A549 (cell line): ENCODE measurements at regions not wholly inside any gene's neighbourhood (a gene's known extent, or its start where the extent isn't known, plus 50 kb on each side); places are given as distances from the start of the nearest gene placed in this dataset.
"Not testable (repeated sequence)": the region's sequence is repeated elsewhere in the genome, so short reads cannot be mapped to it uniquely, and the experiment has no call there.

Experiments used
- ATAC-seq, 2 experiments: fragments of 200-7000 bp in 1 of 2; fragments of >200 bp in 1 of 2; cut with Nextera tagmentation in 1 of 2; cut with Tn5 transposase in 1 of 2; 3 replicates each; pipeline versions ENCODE4 v1.8.0 to v1.9.1; 2018 to 2020; ENCODE audit warnings: mild to moderate bottlenecking in 1 of 2, moderate library complexity in 1 of 2
- CTCF ChIA-PET: fragments of 300-600 bp; sonication (Branson Sonifier 250); formaldehyde crosslinking; extraction: SDS; loops from one replicate; lab custom pipeline; 2021; ENCODE audit warnings: antibody characterized with exemption, inconsistent platforms; lab: Yijun Ruan, JAX
- POLR2A ChIA-PET: fragments of 350-600 bp; formaldehyde crosslinking; extraction: SDS; loops from one replicate; lab custom pipeline; 2021; ENCODE audit warnings: antibody characterized with exemption, inconsistent platforms; lab: Yijun Ruan, JAX
- DNase-seq, 2 experiments: peaks; one replicate each; pipeline versions ENCODE4 v3.0.0 to v3.0.0-alpha.2; 2011 to 2016; ENCODE audit warnings: low read depth in 1 of 2, low spot score in 1 of 2
- FAIRE-seq: peaks from 2 replicates; lab custom pipeline; 2011; peaks lifted over from hg19 to GRCh38; lab: Jason Lieb, UNC
- H3K27ac ChIP-seq, 2 experiments: fragments of >200 bp; sonication (Bioruptor Twin); formaldehyde crosslinking; 3 replicates each; pipeline ENCODE4 v1.5.1; 2016 to 2017
- H3K4me1 ChIP-seq: fragments of >200 bp; sonication (Bioruptor Twin); formaldehyde crosslinking; 3 replicates; pipeline ENCODE4 v1.6.1; 2016
- H3K4me2 ChIP-seq: fragments of >200 bp; sonication (Bioruptor Twin); formaldehyde crosslinking; 3 replicates; pipeline ENCODE4 v1.6.1; 2016
- H3K4me3 ChIP-seq: fragments of >200 bp; sonication (Bioruptor Twin); formaldehyde crosslinking; 3 replicates; pipeline ENCODE4 v1.5.1; 2016
- H3K9me3 ChIP-seq: fragments of >200 bp; sonication (Bioruptor Twin); formaldehyde crosslinking; 3 replicates; pipeline ENCODE4 v1.6.1; 2016
- BHLHE40 ChIP-seq: IDR thresholded peaks from 2 replicates; pipeline ENCODE4 v1.6.1; 2012; ENCODE audit warnings: low read depth, low read length, inconsistent platforms
- CBX8 ChIP-seq: fragments of 200-600 bp; sonication (generic); IDR thresholded peaks from 2 replicates; pipeline ENCODE4 v1.6.1; 2016
- CHD2 ChIP-seq: fragments of 150-350 bp; IDR thresholded peaks from 2 replicates; pipeline ENCODE4 v1.6.1; 2014; ENCODE audit warnings: low read length; ENCODE audit not compliant: partially characterized antibody
- CTCF ChIP-seq: fragments of >200 bp; sonication (Bioruptor Twin); formaldehyde crosslinking; IDR thresholded peaks from 3 replicates; pipeline ENCODE4 v1.5.1; 2016
- EHMT2 ChIP-seq: fragments of 200-600 bp; sonication (generic); IDR thresholded peaks from 2 replicates; pipeline ENCODE4 v1.6.1; 2016; ENCODE audit warnings: antibody characterized with exemption, low read depth, mild to moderate bottlenecking, moderate library complexity
- FOSB ChIP-seq: fragments of 250-450 bp; sonication (Bioruptor Pico); IDR thresholded peaks from 2 replicates; pipeline ENCODE4 v1.5.0; 2020; ENCODE audit warnings: mild to moderate bottlenecking, moderate library complexity
- FOXS1 ChIP-seq: fragments of 250-450 bp; sonication (Bioruptor Pico); IDR thresholded peaks from 2 replicates; pipeline ENCODE4 v1.5.0; 2020; ENCODE audit warnings: mild to moderate bottlenecking, moderate library complexity
- HDAC2 ChIP-seq: fragments of 200-600 bp; sonication (generic); IDR thresholded peaks from 2 replicates; pipeline ENCODE4 v1.6.1; 2016
- HEYL ChIP-seq: fragments of 250-450 bp; sonication (Bioruptor Pico); IDR thresholded peaks from 2 replicates; pipeline ENCODE4 v1.8.0; 2021; ENCODE audit warnings: mild to moderate bottlenecking, moderate library complexity
- JUN ChIP-seq, 2 experiments: fragments of >200 bp; sonication (Bioruptor Twin); formaldehyde crosslinking; IDR thresholded peaks; 2 replicates in 1 of 2; 3 replicates in 1 of 2; pipeline ENCODE4 v1.6.1; 2016 to 2017
- MAFK ChIP-seq: fragments of 450-650 bp; IDR thresholded peaks from 2 replicates; pipeline ENCODE4 v1.6.1; 2014; ENCODE audit not compliant: partially characterized antibody
- MAX ChIP-seq: IDR thresholded peaks from 2 replicates; pipeline ENCODE4 v1.6.1; 2012
- NPAS2 ChIP-seq: fragments of 250-450 bp; sonication (Bioruptor Pico); IDR thresholded peaks from 2 replicates; pipeline ENCODE4 v1.8.0; 2022; ENCODE audit warnings: mild to moderate bottlenecking, moderate library complexity, borderline replicate concordance
- POLR2A ChIP-seq: IDR thresholded peaks from 2 replicates; pipeline ENCODE4 v1.6.1; 2012; ENCODE audit warnings: mild to moderate bottlenecking, low read length
- RAD21 ChIP-seq, 2 experiments: fragments of >200 bp in 1 of 2; sonication (Bioruptor Twin) in 1 of 2; formaldehyde crosslinking in 1 of 2; IDR thresholded peaks in 1 of 2; conservative IDR thresholded peaks in 1 of 2; 2 replicates in 1 of 2; 3 replicates in 1 of 2; pipeline ENCODE4 v1.6.1; 2012 to 2018; ENCODE audit warnings: inconsistent platforms in 1 of 2
- RCOR1 ChIP-seq: fragments of 150-350 bp; IDR thresholded peaks from 2 replicates; pipeline ENCODE4 v1.6.1; 2014; ENCODE audit warnings: antibody characterized with exemption, low read length, low read depth
- RNF2 ChIP-seq: fragments of 200-600 bp; sonication (generic); IDR thresholded peaks from 2 replicates; pipeline ENCODE4 v1.6.1; 2016; ENCODE audit warnings: low read depth, mild to moderate bottlenecking, antibody characterized with exemption, moderate library complexity, borderline replicate concordance
- SMC3 ChIP-seq: fragments of >200 bp; sonication (Bioruptor Twin); formaldehyde crosslinking; IDR thresholded peaks from 3 replicates; pipeline ENCODE4 v1.6.1; 2018; ENCODE audit warnings: inconsistent platforms
- ZC3H11A ChIP-seq: fragments of 450-650 bp; IDR thresholded peaks from 2 replicates; pipeline ENCODE4 v1.6.1; 2014; ENCODE audit warnings: antibody characterized with exemption, mild to moderate bottlenecking
- ZFP36 ChIP-seq: fragments of 450-650 bp; IDR thresholded peaks from 2 replicates; pipeline ENCODE4 v1.6.1; 2014; ENCODE audit warnings: borderline replicate concordance; ENCODE audit not compliant: partially characterized antibody
- ZSCAN20 ChIP-seq: fragments of 250-450 bp; sonication (Bioruptor Pico); IDR thresholded peaks from 2 replicates; pipeline ENCODE4 v1.8.0; 2022; ENCODE audit warnings: mild to moderate bottlenecking, moderate library complexity
- WGBS: methylation state at CpG from one replicate; pipeline ENCODE4 v1.1.6; 2017; ENCODE audit errors: missing lambda C conversion rate; 5-methylcytosine and 5-hydroxymethylcytosine counted together

- TF ChIP-seq FOXS1 (no peak), ZSCAN20 (no peak), ZC3H11A (no peak), BHLHE40 (no peak), MAX (no peak), RNF2 (no peak), ZFP36 (no peak)
These were observed 427.8 kb downstream of the ARL4A start (continued) for GRCh38 chr7:13115157-13115772.

- Histone ChIP-seq H3K4me2 (peak overlapping the region; percentile 30; the same call in 2 of the 3 replicates), H3K27ac (peak overlapping the region in 1 of 2 experiments; percentile 46; a peak in 1 of 6 replicates), H3K9me3 (peaks cover 2% of the 10 kb centered on the region; the same call in 1 of the 3 replicates), H3K4me1 (peaks cover 20% of the 10 kb centered on the region; the same call in 2 of the 3 replicates), H3K4me3 (no peak overlapping the region)
- POLR2A ChIA-PET: interaction anchor here (1.3 to 2.7 kb wide), 2 partner anchors 400 to 429 kb away, joined by 3 to 15 read pairs; partner anchors contain the start of gene ARL4A
- no peak; a peak in 1 of 6 replicates for ATAC-seq
- FAIRE-seq: peak; percentile 68
- DNase-seq: no peak
- CTCF ChIA-PET: interaction anchor here (0.7 to 5.4 kb wide), 5 partner anchors 9 to 433 kb away, joined by 3 to 80 read pairs (median 3); partner anchors contain the start of gene ARL4A
- TF ChIP-seq MAFK: peak; percentile 86
- TF ChIP-seq EHMT2: no peak
These were observed 428.4 kb downstream of the ARL4A start for GRCh38 chr7:13115855-13116254.

GRCh38 chr7:13117103-13117502 lies 429.7 kb downstream of the ARL4A start:
- ATAC-seq: peak in 1 of 2 experiments; percentile 61; a peak in 1 of 6 replicates
- Histone ChIP-seq H3K27ac (no peak overlapping the region; a peak in 1 of 6 replicates), H3K9me3 (no peaks in the 10 kb centered on the region; the same call in 2 of the 3 replicates), H3K4me2 (no peak overlapping the region), H3K4me1 (peaks cover 20% of the 10 kb centered on the region; the same call in 2 of the 3 replicates), H3K4me3 (no peak overlapping the region)
- FAIRE-seq: no peak
- ChIA-PET POLR2A (interaction anchor here (0.8 to 2.7 kb wide), 2 partner anchors 99 to 430 kb away, joined by 3 to 15 read pairs; partner anchors contain the start of gene ARL4A), CTCF (interaction anchor here (0.8 to 5.4 kb wide), 14 partner anchors 9 to 504 kb away, joined by 3 to 80 read pairs (median 3); partner anchors contain the start of gene ARL4A)
- DNase-seq: peak; percentile 15 to 29
- TF ChIP-seq JUN (IDR thresholded peaks at IDR 0.05) (no peak), SMC3 (peak; percentile 84), RAD21 (conservative IDR thresholded peaks at IDR 0.05 in 1 of 2, IDR thresholded peaks at IDR 0.05 in 1 of 2) (peak; percentile 84 to 86), CTCF (peak; percentile 71)
- 14% methylated on average over 2 of the region's 2 CpGs for WGBS

- Histone ChIP-seq H3K27ac (no peak overlapping the region), H3K4me3 (no peak overlapping the region), H3K4me2 (no peak overlapping the region), H3K9me3 (no peaks in the 10 kb centered on the region; the same call in 2 of the 3 replicates), H3K4me1 (peaks cover 20% of the 10 kb centered on the region; the same call in 2 of the 3 replicates)
- ChIA-PET POLR2A (interaction anchor here (0.8 to 2.7 kb wide), 3 partner anchors 100 to 431 kb away, joined by 3 to 15 read pairs (median 8); partner anchors contain the start of gene ARL4A), CTCF (interaction anchor here (0.8 to 5.4 kb wide), 11 partner anchors 8 to 505 kb away, joined by 3 to 80 read pairs (median 3); partner anchors contain the start of gene ARL4A)
- FAIRE-seq: no peak
- TF ChIP-seq HDAC2 (no peak), CHD2 (no peak), RCOR1 (no peak), CBX8 (no peak), ZC3H11A (no peak), JUN (IDR thresholded peaks at IDR 0.05) (no peak), NPAS2 (CRISPR knock-in tag) (no peak), HEYL (CRISPR knock-in tag) (no peak), POLR2A (no peak), FOSB (CRISPR knock-in tag) (no peak)
- ATAC-seq: no peak
- no peak for DNase-seq
These were observed 430.2 kb downstream of the ARL4A start for GRCh38 chr7:13117592-13117991.

- H3K4me1 ChIP-seq, ATAC-seq, FAIRE-seq, DNase-seq, H3K4me3 ChIP-seq, POLR2A ChIA-PET, CTCF ChIA-PET, H3K9me3 ChIP-seq, H3K27ac ChIP-seq, H3K4me2 ChIP-seq: not testable (repeated sequence)
- 95% methylated on average over 2 of the region's 2 CpGs for WGBS
These were observed 437.2 kb downstream of the ARL4A start for GRCh38 chr7:13124629-13125028.
